ENCODE measurements at regions not wholly inside any gene's neighbourhood (a gene's known extent, or its start where the extent isn't known, plus 50 kb on each side); places are given as distances from the start of the nearest gene placed in this dataset.
"Not testable (repeated sequence)": the region's sequence is repeated elsewhere in the genome, so short reads cannot be mapped to it uniquely, and the experiment has no call there.

DNA sequence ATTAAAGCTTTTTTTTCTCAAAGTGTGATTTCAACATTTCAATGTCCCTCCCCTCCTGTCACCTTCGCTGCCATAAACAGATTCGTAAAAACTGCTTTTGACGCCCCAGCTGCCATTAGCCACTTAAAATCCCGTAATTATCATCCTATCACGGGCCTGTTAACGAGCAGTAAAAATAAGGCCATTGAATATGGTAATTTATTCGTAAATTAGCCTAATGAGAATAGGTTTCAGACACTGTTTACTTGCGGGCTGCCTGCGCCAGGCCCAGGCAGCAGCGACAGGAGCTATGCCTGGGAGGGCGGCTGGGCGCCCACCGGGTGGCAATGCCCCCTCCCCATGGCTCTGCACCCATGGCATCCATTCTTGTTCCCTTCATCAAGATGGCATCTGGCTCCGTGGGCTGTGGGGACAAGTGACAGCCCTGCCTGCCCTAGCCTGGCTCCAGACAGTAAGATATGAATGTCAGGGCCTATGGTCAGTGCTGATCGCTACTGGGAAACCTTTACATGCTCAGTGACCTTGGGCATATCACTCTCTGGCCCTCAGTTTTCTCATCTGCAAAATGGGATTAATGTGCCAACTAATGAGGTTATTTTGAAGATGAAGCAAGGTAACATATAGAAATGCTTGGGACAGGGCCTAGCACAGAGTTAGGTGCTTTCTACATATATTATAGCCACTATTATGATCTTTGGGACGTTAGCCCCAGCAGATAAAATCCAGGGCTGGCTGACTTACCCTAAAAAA, 500.8 kb downstream of the MN1 start:
- no peak for DNase-seq

DNA sequence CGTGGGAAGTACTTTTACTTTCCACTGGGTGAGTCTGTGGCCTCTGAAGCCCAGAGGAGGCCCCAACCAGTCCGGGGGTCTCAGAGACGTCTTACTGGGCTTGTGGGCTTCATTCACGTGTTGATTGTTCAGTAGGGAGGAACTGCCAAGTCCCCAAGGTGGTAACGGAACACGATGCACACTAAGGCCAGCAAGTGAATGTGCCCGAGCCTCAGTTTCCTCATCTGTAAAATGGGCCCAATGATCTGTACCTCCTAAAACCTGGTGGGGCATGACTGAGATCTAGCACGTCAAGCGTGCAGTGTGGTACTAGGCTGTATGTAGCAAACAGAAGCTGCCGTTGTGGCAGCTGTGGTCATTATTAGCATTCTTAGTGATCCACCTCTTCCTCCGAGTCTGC, 499.1 kb downstream of the MN1 start:
- no peak for DNase-seq

DNA sequence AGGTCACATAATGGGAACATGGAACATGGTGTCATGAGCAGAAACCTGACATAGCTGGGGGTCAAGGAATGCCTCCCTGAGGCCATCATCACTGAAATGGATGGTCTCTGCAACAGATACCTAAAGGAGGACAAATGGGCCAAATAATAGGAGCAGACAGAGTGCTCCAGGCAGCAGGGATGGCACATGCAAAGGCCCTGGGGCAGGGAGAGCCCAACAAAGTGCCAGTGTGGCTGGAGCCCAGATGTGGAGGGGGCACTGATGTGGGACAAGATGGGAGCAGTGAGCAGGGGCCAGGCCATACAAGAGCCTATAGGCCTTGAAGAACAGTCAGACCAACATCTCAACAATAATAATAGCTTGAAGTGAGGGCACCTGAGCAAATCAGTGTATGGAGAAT, 497.8 kb downstream of the MN1 start:
- no peak for DNase-seq

DNA sequence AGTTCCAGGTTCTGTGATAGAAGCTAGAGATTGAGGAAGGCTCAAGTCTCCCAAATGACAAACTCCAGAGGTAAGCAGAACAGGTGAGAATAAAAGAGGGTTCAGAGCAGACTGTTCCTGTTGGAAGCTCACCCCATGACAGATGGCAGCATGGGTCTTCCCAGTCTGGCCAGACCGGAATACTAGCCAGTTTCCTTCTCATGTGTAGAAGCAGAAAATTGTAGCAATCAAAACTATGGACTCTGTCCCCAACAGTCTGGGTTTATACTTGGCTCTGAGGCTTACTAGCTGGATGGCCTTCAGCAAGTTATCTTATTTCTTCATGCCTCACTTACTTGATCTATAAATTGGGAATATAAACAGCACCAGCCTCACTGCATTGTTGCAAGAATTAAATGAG, 494.8 kb downstream of the MN1 start:
- DNase-seq: no peak

DNA sequence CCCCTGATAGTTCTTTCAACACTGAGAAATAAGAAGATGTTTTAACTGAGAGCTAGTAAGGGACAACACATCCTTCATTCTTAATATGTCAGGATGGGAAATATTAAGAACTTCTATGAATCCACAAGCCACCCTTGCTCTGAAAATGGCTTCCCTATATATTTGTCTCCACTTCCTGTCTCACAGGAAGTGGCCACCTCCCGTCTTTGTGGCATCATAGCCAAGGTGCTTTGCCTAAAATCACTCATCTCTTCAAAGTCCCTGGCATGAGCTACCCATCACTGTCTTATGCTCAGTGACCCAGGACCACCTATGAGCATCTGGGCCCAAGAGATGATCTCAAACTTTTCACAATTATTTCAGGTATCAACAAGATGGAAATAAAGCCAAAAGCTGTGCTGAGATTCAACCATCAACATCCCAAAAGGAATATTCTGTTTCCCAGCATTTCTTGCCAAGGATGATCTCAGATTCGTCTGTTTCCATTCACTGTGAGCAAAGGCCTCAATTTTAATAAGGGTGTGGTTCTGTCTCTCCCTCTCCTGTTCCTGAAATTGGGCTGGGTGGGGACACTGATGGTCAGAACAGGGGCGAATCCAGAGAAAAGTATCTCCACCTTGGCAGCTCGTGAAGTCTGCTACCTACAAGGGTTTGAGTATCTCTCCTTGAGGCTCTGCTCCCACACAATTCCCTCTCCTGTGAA, 493.9 kb downstream of the MN1 start:
- DNase-seq: no peak

DNA sequence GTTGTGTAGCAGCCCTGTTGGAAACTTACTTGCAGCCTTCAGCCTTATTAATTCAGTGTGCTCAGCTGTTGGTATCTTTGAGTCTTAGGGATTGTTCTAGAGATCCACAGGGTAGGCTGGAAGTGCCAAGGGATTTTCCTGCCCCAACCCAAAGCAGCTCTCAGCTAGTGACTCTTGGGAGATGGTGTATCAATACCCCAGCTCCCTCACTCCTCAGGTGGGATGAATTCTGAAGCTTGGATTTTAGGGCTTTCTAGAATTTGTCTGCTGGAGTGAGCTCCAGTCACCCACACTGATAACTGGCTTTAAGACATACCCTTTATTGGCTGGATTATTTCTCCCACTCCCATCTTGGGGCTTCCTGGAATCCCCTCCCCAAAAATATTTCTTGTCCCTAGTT, 493.0 kb downstream of the MN1 start:
- no peak for DNase-seq

DNA sequence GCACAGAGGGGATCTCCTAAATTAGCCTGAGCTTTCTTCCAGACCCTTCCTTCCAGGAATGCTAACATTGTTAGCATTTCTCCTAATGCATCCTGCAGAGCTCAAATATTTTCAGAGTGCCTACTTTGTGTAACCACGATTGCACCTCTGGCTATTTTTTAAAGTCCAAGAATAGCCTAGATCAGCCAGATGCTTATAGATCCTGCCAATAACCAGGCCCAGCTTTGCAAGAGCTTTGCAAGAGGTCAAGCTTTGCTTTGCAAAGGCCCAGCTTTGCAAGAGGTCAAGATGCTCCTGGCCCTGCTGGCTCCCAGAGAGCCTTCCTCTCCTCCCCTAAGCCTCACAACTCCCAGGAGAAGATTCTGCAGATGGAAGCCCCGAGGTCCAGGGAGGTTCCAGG, 491.9 kb downstream of the MN1 start:
- no peak for DNase-seq

DNA sequence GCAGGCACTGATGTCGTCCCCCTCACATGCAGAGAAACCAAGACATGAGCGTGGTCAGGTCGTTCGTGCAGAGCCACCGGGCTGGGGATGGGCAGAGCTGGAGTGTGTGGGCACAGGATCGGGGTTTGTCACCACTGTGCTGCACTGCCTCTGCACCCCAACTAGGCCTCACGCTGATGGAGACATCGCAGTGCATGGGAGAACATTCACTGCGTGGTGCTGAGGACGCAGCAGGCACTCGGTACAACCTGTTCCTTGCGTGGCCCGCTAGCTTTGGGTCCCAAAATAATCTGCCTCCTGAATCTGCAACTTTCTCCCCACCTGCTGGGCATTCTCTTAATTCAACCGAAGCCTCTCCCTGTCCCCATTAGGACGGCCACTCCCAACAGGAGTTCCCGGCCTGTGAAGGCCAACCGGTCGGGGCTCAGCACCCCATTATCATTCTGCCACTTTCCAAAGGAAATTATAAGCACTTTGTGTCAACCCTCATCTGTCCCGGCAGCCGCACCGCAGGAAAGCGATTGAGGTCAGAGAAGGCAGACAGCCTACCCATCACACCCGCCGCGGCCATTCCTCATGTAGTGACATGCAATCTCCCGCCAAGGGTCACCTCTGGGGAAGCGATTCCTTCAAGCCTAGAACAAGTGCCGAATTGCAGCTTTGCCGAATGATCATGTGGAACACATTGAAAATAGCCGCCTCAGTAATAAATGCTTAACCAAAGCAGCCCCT, 490.4 kb downstream of the MN1 start:
- DNase-seq: no peak

DNA sequence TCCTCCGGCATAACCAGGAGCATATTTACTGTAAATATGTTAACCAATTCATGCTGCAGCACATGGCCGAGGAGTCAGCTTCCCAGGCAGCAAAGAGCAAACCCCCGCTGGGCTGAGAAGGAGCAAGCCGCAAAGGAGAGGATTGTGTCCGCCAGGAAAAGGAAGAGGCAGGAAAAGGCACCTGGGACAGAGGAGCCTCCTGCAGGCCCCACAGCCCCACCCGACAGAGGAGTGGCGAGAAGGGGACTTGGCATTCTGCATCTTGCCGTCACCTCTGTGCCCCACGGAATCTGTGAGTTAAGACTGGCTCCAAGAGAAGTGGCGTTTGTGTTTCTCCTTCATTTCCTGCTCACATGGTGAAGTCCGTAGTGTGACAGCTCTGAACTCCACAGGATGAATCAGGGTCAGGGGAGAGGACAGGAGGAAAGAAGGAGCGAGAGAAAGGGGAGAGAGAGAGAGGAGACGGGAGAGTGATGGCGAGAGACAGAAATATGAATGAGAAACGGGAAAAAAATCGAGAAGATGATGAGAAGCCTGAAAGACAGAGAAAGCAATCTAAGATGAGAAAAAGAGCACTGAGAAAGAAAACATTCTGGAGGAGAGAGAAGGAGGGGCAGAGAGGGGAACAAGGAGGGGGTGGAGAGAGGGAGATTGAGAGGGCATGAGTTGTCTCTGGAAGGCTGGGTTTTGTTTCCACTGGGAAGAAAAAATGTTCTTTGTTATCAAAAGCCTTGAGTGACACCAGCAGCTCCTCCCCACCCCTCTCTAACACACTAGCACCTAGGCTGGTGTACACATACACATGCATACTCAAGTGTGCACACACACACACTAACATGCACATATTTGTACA, 489.6 kb downstream of the MN1 start:
- DNase-seq: no peak

DNA sequence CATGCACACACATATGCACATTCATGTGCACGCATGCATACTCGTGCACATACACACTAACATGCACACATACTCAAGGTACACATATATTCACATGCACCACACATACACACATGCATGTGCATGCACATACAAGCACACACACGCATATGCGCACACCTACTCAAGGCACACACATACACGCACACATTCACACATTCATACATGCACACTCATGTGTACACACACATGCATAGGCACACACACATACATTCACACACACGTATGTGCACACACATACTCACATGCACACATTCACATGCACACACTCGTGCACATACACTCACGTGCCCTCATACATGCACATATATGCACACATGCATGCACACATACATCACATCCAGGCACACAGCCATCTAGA, 489.0 kb downstream of the MN1 start:
- DNase-seq: no peak

DNA sequence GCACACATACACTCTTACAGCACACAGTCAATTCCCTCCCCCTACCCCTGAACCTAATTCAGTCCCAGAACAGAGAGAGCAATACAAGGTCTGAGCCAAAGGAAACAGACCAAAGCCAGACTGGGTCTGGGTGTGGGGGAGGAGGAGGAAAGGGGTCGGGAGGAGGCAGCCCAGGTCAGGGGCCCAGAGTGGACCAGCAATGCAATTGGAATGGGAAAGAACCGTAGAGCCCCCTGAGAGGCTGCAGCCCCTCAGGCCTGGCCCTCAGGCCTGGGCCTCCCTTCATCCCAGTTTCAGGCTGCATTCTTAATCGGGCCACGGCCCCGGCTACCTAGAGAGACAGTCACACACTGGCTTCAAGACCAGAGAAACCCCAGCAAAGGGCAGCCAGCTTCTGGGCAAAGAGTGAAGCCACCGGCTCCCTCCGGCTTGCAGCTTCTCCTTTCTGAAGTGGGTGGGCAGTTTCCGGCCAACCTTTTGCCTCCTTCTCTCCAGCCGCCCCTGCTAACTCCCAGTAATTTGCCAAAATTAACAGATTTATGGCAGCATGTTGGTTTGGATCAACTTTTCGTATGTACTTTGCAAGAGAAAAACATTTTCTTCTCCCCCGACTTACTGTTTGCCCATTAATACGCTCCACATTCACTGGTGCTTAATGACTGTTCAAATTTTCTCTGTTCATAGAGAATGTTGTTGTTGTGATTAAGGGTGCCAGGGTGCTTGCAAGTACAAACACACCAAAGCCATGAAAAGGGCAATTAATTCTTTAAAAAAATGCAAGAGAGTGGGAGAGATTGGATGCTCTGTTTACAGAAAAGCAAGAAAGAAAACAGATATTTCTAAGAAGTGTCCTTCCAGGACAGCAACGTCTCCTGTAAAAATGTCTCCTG, 488.3 kb downstream of the MN1 start:
- DNase-seq: no peak

DNA sequence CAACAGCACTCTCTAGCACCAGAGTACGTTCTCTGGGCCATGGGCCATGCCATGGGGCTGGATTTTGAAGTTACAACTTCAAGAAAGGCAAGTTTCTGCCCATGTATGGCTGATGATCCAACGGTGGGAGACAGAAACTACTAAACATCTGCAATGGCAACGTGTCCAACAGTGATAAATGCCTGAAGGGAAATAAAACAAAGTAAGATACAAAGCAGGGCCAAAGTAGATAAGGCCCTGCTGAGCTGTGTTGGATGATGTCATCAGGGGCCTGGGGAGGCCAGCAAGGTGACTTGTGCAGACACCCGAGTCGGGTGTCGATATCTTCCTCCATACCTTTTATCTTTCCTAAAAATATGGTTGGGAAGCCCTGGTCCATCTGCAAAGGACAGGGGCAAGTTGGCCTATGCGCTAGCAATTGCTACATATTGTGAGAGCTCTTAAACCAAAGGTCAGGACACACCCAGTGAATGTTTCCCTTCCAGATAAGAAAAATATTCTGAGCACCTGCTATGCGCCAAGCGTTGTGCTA, 487.2 kb downstream of the MN1 start:
- no peak for DNase-seq

DNA sequence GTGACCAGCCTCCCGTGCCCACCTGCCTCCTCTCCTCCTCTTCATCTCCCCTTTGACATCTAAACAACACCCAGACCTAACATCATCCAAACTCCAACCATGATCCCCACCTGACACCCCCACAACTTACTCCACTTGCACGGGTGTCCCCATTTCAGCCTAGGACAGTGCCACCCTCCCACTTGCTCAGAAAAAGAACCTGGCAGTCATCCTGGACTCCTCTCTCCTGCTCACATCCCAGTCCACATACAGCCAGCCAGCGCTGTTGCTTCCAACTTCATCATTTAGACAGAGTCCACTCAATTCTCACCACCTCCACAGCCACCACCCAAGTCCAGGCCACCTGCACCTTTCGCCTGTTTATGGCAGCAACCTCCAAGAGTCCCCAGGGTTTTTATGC, 485.7 kb downstream of the MN1 start:
- no peak for DNase-seq

DNA sequence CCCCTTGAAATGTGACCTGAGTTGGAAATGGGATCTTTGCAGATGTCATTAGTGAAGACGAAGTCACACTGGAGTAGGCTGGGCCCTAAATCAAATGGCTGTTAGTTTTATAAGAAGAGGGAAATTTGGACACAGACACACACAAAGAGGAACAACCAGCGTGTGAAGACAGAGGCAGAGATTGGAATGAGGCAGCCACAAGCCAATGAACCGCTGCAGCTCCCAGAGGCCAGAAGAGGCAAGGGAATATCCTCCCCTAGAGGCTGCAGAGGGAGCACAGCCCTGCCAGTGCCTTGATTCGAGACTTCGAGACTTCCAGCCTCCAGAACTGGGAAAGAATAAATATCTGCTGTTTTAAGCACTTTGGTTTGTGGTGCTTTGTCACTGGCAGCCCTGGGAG, 484.5 kb downstream of the MN1 start:
- DNase-seq: no peak

DNA sequence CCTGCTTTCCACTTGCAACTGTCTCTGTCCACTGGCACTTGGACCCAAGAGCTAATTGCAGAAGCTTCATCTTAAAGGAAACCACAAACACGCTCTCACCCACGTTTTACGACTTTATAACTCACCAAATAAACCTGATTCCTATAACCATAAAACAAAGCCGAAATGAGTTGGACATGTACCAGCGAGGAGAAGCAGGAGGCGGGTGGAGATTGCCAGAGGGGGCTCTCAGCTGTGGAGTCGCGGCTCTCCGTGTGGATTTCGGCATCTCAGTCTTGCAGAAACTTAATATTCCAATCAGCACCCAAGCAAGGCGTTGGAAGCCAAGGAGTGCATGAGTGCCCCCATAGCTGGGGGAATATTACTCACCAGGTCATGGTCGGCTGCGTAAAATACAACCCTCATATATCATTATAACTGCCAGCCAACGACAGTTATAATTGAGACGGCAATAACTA, 483.6 kb downstream of the MN1 start:
- DNase-seq: no peak

DNA sequence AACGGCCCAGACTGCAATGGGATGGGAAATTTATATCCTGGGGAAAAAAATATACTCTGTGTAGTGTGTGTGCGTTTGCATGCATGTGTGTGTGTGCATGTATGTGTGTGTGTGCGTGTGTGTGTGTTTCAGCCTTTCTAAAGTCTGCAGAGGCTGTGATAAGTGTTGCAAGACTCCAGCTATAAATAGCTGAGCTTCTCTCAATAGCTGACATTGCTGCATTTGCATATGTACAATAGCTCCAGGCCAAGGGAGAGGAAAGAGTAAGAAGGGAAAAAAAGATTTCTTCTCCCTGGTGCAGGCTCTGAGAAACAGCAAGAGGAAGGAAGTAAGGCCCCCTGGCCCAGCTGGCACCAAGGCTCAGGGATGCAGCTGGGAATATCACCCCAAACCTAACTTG, 483.0 kb downstream of the MN1 start:
- no peak for DNase-seq

DNA sequence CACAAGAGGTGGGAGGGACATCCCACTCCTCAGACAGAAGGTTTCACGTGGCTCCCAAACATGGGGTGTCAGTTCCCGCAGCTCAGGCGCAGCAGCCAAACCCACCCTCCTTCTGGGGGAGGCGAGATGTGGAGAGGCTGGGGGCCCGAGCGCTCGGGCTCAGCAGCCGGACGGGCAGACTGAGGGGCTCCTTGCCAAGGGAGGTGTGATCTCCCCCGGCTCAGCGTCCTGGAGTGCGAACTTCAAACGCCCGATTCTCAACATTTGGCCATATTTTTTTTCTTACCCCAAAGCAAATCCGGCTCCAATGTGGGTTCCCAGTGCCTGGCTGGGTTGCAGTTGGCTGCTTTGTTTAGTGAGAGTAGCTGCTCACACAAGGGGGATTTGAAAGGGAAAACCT, 477.9 kb downstream of the MN1 start:
- no peak for DNase-seq

DNA sequence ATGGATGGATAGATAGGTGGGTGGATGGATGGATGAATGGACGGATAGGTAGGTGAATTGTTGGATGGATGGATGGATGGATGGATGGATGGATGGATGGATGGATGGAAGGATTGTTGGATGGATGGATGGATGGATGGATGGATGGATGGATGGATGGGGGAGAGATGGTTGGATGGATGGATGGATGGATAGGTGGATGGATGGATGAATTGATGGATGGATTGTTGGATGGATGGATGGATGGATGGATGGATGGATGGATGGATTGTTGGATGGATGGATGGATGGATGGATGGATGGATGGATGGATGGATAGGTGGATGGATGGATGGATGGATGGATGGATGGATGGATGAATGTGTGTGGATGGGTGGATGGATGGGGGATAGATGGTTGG, 476.6 kb downstream of the MN1 start:
- not testable (repeated sequence) for DNase-seq

DNA sequence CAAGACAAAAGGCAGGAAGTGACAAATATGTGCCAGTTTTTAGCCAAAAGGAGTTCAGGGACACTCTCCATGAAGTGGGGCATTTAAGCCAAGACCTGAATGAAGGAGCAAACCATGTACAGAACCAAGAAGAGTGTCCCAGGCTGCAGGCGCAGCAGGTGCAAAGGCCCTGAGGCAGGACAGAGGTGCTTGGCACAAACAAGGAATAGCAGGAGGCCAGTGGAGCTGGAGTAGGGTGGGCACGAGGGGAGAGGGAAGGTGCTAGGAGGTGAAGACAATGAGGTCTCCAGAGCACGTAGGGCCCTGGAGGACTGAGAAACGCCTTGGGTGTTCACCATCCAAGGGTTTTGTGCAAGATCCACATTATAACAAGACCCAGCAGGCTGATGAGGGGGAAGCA, 474.1 kb downstream of the MN1 start:
- DNase-seq: no peak

DNA sequence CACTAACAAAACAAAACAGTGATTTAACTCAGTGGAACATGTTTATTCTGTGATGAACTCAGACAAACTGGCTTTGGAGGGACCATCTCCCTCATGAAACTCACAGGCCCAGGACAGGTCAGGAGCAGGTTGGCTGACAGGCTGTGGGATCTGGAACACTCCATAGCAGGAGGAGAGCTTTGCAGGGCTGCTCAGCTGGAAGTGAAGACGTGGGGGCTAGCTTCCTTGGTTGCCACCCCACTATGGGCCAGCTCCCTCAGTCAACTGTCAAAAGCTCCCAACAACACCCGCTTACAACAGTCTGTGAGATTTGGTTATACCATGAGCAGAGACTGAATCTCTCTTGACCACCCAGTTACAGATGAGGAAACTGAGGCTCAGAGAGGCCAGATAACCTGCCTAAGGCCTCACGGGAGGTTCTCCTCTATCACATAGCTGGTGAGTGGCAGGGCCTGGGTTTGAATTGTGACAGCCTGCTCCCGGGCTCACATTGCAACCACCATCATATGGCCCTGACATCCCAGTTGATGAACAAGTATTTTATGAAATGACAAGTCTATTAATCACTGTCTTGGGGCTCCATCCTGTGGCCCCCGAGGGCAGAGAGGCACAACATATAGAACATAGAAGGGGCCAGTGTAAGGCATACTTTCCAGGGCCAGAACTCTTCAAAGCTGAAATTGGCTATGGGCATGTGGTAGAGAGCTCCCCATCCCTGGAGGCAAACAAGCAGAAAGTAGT, 473.4 kb downstream of the MN1 start:
- no peak for DNase-seq

All from stimulated activated CD4-positive, alpha-beta T cell treated with anti-CD3 and anti-CD28 coated beads, Interleukin-12 subunit alpha, Interleukin-12 subunit beta, amount 100 ng/mL, for 4 hours (primary cell).